ENCODE measurements at regions not wholly inside any gene's neighbourhood (a gene's known extent, or its start where the extent isn't known, plus 50 kb on each side); places are given as distances from the start of the nearest gene placed in this dataset.
A peak's percentile ranks its signal among the peaks of the same experiment; 100 is the strongest.

DNA sequence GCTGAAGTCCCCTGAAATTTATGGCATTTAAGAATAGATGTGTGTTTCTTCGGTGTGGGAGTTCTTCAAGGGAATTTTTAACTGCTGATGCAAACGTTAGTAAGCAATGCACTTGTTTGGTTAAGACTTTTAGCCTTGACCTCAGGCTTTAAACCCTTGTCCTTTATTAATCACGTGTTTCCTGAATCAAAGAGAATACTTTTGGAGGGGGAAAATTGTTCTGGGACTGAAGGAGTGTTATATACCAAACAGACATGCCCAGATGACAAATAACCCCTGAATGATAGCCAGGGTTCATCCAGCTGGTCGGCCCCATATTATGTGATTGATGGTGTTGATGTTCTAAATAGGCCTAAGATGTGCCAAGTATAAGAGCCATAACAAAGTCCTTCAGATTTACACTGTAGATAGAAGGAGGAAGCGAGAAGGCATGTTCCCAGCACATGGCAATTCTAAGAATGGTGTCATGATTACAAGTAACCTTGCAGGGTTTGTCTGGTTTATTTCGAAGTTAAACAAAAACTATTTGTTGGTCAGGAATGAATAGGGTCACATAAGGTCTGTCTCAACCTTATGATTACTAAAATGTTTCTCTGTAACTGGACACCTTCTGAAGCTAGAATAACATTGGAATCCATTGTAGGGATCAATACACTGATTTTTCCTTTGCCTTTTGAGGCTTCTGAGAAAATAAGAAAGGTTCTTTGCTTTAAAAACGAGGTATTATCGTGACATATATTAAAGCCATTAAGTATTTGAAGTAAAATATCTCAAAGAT lies 124.2 kb upstream of the SEM1 start:
- no peak for DNase-seq (ENCODE audit: low spot score)
- WGBS, result 53% methylated on average over 8 of the region's 8 CpGs
- H3K27ac ChIP-seq (ENCODE audit: low read depth in 1 of 2, low read length in 2 of 2), result no peak overlapping the region

DNA sequence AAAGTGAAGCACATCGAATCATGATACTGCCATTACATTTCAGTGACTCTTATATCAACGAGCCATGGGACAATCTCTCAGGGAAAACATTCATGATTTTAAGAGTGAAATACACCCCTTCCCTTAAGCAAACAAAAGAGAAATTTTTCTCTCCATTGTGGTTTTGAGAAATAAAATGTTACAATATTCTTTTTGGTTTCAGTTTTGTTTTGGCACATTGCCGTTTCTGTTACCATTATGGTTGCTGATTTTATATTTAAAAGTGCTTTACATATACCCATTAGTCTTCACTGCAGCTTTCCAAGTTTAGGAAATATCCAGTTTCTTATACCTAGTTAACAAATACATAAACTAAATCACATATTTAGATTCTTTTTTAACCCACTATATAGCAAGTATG lies 126.8 kb upstream of the SEM1 start:
- H3K9ac ChIP-seq (ENCODE audit: low read depth in 1 of 2, low read length in 2 of 2), result no peak overlapping the region
- no peaks in the 10 kb centered on the region for H3K4me1 ChIP-seq (ENCODE audit: control insufficient read depth in 4 of 4, insufficient read depth in 4 of 4, low read length in 3 of 4)
- no peaks in the 10 kb centered on the region for H3K9me3 ChIP-seq (ENCODE audit: control insufficient read depth in 4 of 4, low read length in 3 of 4)
- H3K36me3 ChIP-seq (ENCODE audit: control insufficient read depth in 4 of 4, insufficient read depth in 3 of 4, low read depth in 1 of 4, low read length in 3 of 4), result no peaks in the 10 kb centered on the region
- no peak for DNase-seq (ENCODE audit: low spot score)
- WGBS, result 71% methylated on average over 3 of the region's 3 CpGs
- no peak overlapping the region for H3K4me3 ChIP-seq (ENCODE audit: low read depth in 1 of 3, low read length in 3 of 3)
- TF ChIP-seq, protein P1, sequence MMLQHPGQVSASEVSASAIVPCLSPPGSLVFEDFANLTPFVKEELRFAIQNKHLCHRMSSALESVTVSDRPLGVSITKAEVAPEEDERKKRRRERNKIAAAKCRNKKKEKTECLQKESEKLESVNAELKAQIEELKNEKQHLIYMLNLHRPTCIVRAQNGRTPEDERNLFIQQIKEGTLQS (IDR thresholded peaks at IDR 0.05), result no peak
- no peak for TF ChIP-seq EGR1 (IDR thresholded peaks at IDR 0.05; ENCODE audit: low read depth in 2 of 2)
- H3K27me3 ChIP-seq (ENCODE audit: control insufficient read depth in 4 of 4, insufficient read depth in 4 of 4, low read length in 3 of 4), result no peaks in the 10 kb centered on the region
- H3K27ac ChIP-seq (ENCODE audit: low read depth in 1 of 2, low read length in 2 of 2), result no peak overlapping the region

More for the DNA sequence above, 124.2 kb upstream of the SEM1 start:
- Histone ChIP-seq H3K4me1 (ENCODE audit: control insufficient read depth in 4 of 4, insufficient read depth in 4 of 4, low read length in 3 of 4) (no peaks in the 10 kb centered on the region), H3K36me3 (ENCODE audit: control insufficient read depth in 4 of 4, insufficient read depth in 3 of 4, low read depth in 1 of 4, low read length in 3 of 4) (no peaks in the 10 kb centered on the region), H3K9ac (ENCODE audit: low read depth in 1 of 2, low read length in 2 of 2) (no peak overlapping the region), H3K27me3 (ENCODE audit: control insufficient read depth in 4 of 4, insufficient read depth in 4 of 4, low read length in 3 of 4) (no peaks in the 10 kb centered on the region), H3K9me3 (ENCODE audit: control insufficient read depth in 4 of 4, low read length in 3 of 4) (no peaks in the 10 kb centered on the region), H3K4me3 (ENCODE audit: low read depth in 1 of 3, low read length in 3 of 3) (no peak overlapping the region)
- peak in 1 of 2 donors; percentile 26 for TF ChIP-seq HNF4A (conservative IDR thresholded peaks at IDR 0.05)
- no peak for TF ChIP-seq FOXA1 (IDR thresholded peaks at IDR 0.05)
- TF ChIP-seq, protein P1 (IDR thresholded peaks at IDR 0.05), result no peak
- no peak for TF ChIP-seq TAF1 (conservative IDR thresholded peaks at IDR 0.05)
- TF ChIP-seq YY1 (IDR thresholded peaks at IDR 0.05), result no peak
- TF ChIP-seq NR2F2 (IDR thresholded peaks at IDR 0.05), result no peak
- no peak for TF ChIP-seq FOXA2 (IDR thresholded peaks at IDR 0.05)
- TF ChIP-seq, protein P2, sequence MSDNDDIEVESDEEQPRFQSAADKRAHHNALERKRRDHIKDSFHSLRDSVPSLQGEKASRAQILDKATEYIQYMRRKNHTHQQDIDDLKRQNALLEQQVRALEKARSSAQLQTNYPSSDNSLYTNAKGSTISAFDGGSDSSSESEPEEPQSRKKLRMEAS (IDR thresholded peaks at IDR 0.05), result no peak
- TF ChIP-seq RAD21 (IDR thresholded peaks at IDR 0.05), result no peak
- peak in 1 of 2 donors; percentile 41 for TF ChIP-seq RXRA (IDR thresholded peaks at IDR 0.05)
- no peak for TF ChIP-seq JUND (IDR thresholded peaks at IDR 0.05)
- TF ChIP-seq, protein P3, sequence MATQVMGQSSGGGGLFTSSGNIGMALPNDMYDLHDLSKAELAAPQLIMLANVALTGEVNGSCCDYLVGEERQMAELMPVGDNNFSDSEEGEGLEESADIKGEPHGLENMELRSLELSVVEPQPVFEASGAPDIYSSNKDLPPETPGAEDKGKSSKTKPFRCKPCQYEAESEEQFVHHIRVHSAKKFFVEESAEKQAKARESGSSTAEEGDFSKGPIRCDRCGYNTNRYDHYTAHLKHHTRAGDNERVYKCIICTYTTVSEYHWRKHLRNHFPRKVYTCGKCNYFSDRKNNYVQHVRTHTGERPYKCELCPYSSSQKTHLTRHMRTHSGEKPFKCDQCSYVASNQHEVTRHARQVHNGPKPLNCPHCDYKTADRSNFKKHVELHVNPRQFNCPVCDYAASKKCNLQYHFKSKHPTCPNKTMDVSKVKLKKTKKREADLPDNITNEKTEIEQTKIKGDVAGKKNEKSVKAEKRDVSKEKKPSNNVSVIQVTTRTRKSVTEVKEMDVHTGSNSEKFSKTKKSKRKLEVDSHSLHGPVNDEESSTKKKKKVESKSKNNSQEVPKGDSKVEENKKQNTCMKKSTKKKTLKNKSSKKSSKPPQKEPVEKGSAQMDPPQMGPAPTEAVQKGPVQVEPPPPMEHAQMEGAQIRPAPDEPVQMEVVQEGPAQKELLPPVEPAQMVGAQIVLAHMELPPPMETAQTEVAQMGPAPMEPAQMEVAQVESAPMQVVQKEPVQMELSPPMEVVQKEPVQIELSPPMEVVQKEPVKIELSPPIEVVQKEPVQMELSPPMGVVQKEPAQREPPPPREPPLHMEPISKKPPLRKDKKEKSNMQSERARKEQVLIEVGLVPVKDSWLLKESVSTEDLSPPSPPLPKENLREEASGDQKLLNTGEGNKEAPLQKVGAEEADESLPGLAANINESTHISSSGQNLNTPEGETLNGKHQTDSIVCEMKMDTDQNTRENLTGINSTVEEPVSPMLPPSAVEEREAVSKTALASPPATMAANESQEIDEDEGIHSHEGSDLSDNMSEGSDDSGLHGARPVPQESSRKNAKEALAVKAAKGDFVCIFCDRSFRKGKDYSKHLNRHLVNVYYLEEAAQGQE (IDR thresholded peaks at IDR 0.05), result no peak
- TF ChIP-seq EGR1 (IDR thresholded peaks at IDR 0.05; ENCODE audit: low read depth in 2 of 2), result no peak
- TF ChIP-seq, protein P4, sequence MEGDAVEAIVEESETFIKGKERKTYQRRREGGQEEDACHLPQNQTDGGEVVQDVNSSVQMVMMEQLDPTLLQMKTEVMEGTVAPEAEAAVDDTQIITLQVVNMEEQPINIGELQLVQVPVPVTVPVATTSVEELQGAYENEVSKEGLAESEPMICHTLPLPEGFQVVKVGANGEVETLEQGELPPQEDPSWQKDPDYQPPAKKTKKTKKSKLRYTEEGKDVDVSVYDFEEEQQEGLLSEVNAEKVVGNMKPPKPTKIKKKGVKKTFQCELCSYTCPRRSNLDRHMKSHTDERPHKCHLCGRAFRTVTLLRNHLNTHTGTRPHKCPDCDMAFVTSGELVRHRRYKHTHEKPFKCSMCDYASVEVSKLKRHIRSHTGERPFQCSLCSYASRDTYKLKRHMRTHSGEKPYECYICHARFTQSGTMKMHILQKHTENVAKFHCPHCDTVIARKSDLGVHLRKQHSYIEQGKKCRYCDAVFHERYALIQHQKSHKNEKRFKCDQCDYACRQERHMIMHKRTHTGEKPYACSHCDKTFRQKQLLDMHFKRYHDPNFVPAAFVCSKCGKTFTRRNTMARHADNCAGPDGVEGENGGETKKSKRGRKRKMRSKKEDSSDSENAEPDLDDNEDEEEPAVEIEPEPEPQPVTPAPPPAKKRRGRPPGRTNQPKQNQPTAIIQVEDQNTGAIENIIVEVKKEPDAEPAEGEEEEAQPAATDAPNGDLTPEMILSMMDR (IDR thresholded peaks at IDR 0.05; ENCODE audit: low read depth, low read length, missing input control), result no peak
